Cardiac fibroblast (primary cell): ENCODE measurements at regions not wholly inside any gene's neighbourhood (a gene's known extent, or its start where the extent isn't known, plus 50 kb on each side); places are given as distances from the start of the nearest gene placed in this dataset.
"Not testable (repeated sequence)": the region's sequence is repeated elsewhere in the genome, so short reads cannot be mapped to it uniquely, and the experiment has no call there.

Experiments used
- DNase-seq, 2 donors: peaks; one replicate each; pipeline versions ENCODE4 v3.0.0 to v3.0.0-alpha.2; 2010; ENCODE audit warnings: low read depth in 2 of 2
- H3K4me3 ChIP-seq, 2 donors: replicated peaks in 1 of 2; 1 replicate in 1 of 2; 2 replicates in 1 of 2; pipeline ENCODE4 v1.5.1; 2011; ENCODE audit warnings: low read depth in 2 of 2, low read length in 2 of 2, mild to moderate bottlenecking in 2 of 2, moderate library complexity in 1 of 2
- CTCF ChIP-seq: IDR thresholded peaks from one replicate; pipeline ENCODE4 v1.5.1; 2011; ENCODE audit warnings: low read depth, mild to moderate bottlenecking, low read length, inconsistent platforms

- H3K4me3 ChIP-seq = no peak overlapping the region
- DNase-seq = peak in 1 of 2 donors; percentile 51
- TF ChIP-seq CTCF = no peak
These were observed 130.9 kb downstream of the RELL1 start for GRCh38 chr4:37555322-37555721.

DNA sequence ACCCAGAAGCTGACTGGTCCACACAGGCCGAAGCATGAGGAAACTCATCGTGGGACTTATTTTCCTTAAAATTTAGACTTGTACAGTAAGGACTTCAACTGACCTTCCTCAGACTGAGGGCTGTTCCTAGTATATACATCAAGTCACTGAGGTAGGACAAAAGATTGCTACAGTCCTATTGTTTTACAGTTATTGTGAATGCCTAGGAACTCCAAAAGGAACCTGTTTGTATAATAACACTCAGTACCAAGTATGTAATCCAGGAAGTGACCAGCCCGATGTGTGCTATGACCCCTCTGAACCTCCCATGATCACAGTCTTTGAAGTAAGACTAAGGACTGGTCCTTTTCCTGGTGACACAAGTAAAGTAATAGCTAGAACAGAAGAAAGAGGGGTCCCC lies 136.3 kb downstream of the RELL1 start:
- H3K4me3 ChIP-seq, DNase-seq: not testable (repeated sequence)

GRCh38 chr4:37549041-37549440 lies 137.1 kb downstream of the RELL1 start:
- DNase-seq = peak; percentile 76 to 95
- TF ChIP-seq CTCF = no peak
- H3K4me3 ChIP-seq = no peak overlapping the region

- TF ChIP-seq CTCF = no peak
- DNase-seq = no peak
- no peak overlapping the region for H3K4me3 ChIP-seq
These were observed 139.6 kb downstream of the RELL1 start for GRCh38 chr4:37546586-37546985.

DNA sequence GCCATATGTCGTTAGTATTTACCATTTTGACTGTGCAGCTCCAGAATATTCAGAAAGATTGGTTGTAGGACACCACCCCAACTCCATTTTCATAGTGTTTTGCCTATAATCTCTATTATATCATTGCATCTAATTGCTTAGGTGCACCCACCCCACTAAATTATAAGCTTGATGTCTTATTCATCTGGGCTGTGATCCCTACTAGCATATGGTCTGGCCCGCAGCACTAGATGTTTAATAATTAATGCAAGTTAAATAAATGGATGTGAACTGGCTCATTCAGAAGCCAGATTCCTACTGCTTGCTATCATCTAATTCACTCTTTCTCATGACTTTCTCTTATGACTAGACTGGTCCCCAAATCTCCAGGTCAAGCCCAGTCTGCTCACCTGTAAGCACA lies 143.5 kb downstream of the RELL1 start:
- DNase-seq = no peak
- H3K4me3 ChIP-seq = no peak overlapping the region
- TF ChIP-seq CTCF = no peak

DNA sequence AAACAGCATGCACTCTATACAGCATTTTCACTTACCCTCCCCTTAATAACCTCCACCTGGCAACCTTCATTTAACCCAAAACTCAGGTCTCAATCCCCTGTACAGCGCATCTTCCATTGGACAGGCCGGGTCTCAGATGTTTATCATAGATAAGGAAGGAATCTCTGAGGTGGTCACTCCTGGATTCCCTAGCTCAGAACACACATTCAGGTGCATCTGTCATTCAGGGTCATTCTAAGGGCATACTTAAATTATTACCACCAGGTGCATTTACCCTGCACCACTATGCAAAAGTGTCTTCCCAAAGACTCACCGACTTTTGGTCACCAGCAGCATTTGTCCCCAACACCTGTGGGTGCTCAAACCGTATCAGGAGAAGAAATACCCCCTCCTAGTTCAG lies 144.2 kb downstream of the RELL1 start:
- no peak for DNase-seq
- no peak overlapping the region for H3K4me3 ChIP-seq
- no peak for TF ChIP-seq CTCF

GRCh38 chr4:37540486-37540885 lies 145.7 kb downstream of the RELL1 start:
- no peak for TF ChIP-seq CTCF
- H3K4me3 ChIP-seq = no peak overlapping the region
- DNase-seq = peak in 1 of 2 donors; percentile 8
